Right lobe of liver (tissue), 6 donors: ENCODE measurements at regions not wholly inside any gene's neighbourhood (a gene's known extent, or its start where the extent isn't known, plus 50 kb on each side); places are given as distances from the start of the nearest gene placed in this dataset.
A peak's percentile ranks its signal among the peaks of the same experiment; 100 is the strongest.

Experiments used
- ATAC-seq, 4 donors: fragments of 200-7000 bp; cut with Tn5 transposase; one replicate each; pipeline ENCODE4 v1.9.1; 2020; ENCODE audit warnings: mild to moderate bottlenecking in 4 of 4, moderate library complexity in 4 of 4
- DNase-seq, 3 donors: peaks; one replicate each; pipeline ENCODE4 v3.0.0-alpha.2; 2020
- H3K27ac ChIP-seq, 3 donors: fragments of 200-600 bp; one replicate each; pipeline ENCODE4 v1.8.0; 2022
- H3K27me3 ChIP-seq, 2 donors: fragments of 200-600 bp; one replicate each; pipeline ENCODE4 v1.8.0; 2022
- H3K36me3 ChIP-seq, 4 donors: fragments of 200-600 bp; sonication (generic) in 1 of 4; one replicate each; pipeline versions ENCODE4 v1.5.1 to v1.8.0; 2017 to 2022; ENCODE audit warnings: control low read depth in 1 of 4
- H3K4me1 ChIP-seq, 4 donors: fragments of 200-600 bp; sonication (generic) in 1 of 4; one replicate each; pipeline versions ENCODE4 v1.5.1 to v1.8.0; 2017 to 2022; ENCODE audit warnings: control low read depth in 1 of 4
- H3K4me3 ChIP-seq, 3 donors: fragments of 200-600 bp; one replicate each; pipeline ENCODE4 v1.8.0; 2022
- H3K9me3 ChIP-seq, 4 donors: fragments of 200-600 bp; sonication (generic) in 1 of 4; one replicate each; pipeline versions ENCODE4 v1.5.1 to v1.8.0; 2017 to 2022; ENCODE audit warnings: control low read depth in 1 of 4
- CTCF ChIP-seq, 4 donors: fragments of 200-600 bp in 3 of 4; fragments of 450-650 bp in 1 of 4; IDR thresholded peaks; one replicate each; pipeline versions ENCODE4 v1.5.1 to v1.8.0; 2016 to 2022; ENCODE audit warnings: antibody characterized with exemption in 4 of 4, mild to moderate bottlenecking in 2 of 4
- POLR2A ChIP-seq: fragments of 450-650 bp; IDR thresholded peaks from one replicate; pipeline ENCODE4 v1.6.1; 2017; ENCODE audit warnings: antibody characterized with exemption, mild to moderate bottlenecking
- WGBS: methylation state at CpG from one replicate; pipeline ENCODE4 v1.1.6; 2018; ENCODE audit warnings: low coverage, low lambda C conversion rate; ENCODE audit not compliant: insufficient coverage; ENCODE audit errors: missing lambda C conversion rate; 5-methylcytosine and 5-hydroxymethylcytosine counted together
- intact Hi-C, 2 donors: fragments of 100-400 bp; cut with DNase I; formaldehyde crosslinking; loops; one replicate each; pipeline versions ENCODE4 v1.11.2 to v1.14.1; 2022
- donor health status: DM: no; HTN: yes; CAD: no.
- donor health status: DM: no; HTN: no; CAD: no.
- donor health status: DM: no; HTN: no; CAD: no.
- donor health status: DM: no; HTN: yes; CAD: no.
- donor health status: DM: no; HTN: yes; CAD: no.

GRCh38 chr4:114052227-114052626, 72.8 kb upstream of the ARSJ start:
- TF ChIP-seq CTCF (IDR thresholded peaks at IDR 0.05) (no peak), POLR2A (no peak)

GRCh38 chr4:114056599-114056998, 77.2 kb upstream of the ARSJ start:
- no peak for ATAC-seq
- TF ChIP-seq POLR2A (no peak), CTCF (IDR thresholded peaks at IDR 0.05) (no peak)
- H3K27me3 ChIP-seq: no peaks in the 10 kb centered on the region
- WGBS: 80% methylated on average over 5 of the region's 5 CpGs
- DNase-seq: no peak
- no peak overlapping the region for H3K27ac ChIP-seq
- H3K4me1 ChIP-seq: no peaks in the 10 kb centered on the region
- H3K4me3 ChIP-seq: no peak overlapping the region
- no peaks in the 10 kb centered on the region for H3K9me3 ChIP-seq
- intact Hi-C loops: no loop called here
- no peaks in the 10 kb centered on the region for H3K36me3 ChIP-seq

More at GRCh38 chr4:114052227-114052626, 72.8 kb upstream of the ARSJ start:
- no peaks in the 10 kb centered on the region for H3K9me3 ChIP-seq
- 96% methylated on average over 4 of the region's 4 CpGs for WGBS
- no peak overlapping the region for H3K4me3 ChIP-seq
- DNase-seq (no peak), ATAC-seq (no peak)
- intact Hi-C loops: no loop called here
- H3K4me1 ChIP-seq: no peaks in the 10 kb centered on the region
- no peaks in the 10 kb centered on the region for H3K36me3 ChIP-seq
- H3K27me3 ChIP-seq: no peaks in the 10 kb centered on the region
- no peak overlapping the region for H3K27ac ChIP-seq

- H3K27ac ChIP-seq: peak overlapping the region in 1 of 3 donors; percentile 13
- H3K36me3 ChIP-seq: no peaks in the 10 kb centered on the region
- TF ChIP-seq CTCF (IDR thresholded peaks at IDR 0.05): peak in 1 of 4 donors; percentile 24
- no peak for TF ChIP-seq POLR2A
- no peak overlapping the region for H3K4me3 ChIP-seq
- H3K9me3 ChIP-seq: no peaks in the 10 kb centered on the region
- no peaks in the 10 kb centered on the region for H3K4me1 ChIP-seq
- intact Hi-C loops: no loop called here
- WGBS: 15% methylated on average over 2 of the region's 2 CpGs
- DNase-seq (no peak), ATAC-seq (peak; percentile 97 to 100 (median 99))
- no peaks in the 10 kb centered on the region for H3K27me3 ChIP-seq
Measured at GRCh38 chr4:114057746-114058145, 78.3 kb upstream of the ARSJ start.

- no peak for DNase-seq
- H3K27ac ChIP-seq: no peak overlapping the region
- ATAC-seq: no peak
- intact Hi-C loops: no loop called here
- no peaks in the 10 kb centered on the region for H3K9me3 ChIP-seq
- H3K36me3 ChIP-seq: no peaks in the 10 kb centered on the region
- H3K4me1 ChIP-seq: no peaks in the 10 kb centered on the region
- TF ChIP-seq CTCF (IDR thresholded peaks at IDR 0.05) (no peak), POLR2A (no peak)
- H3K4me3 ChIP-seq: no peak overlapping the region
- H3K27me3 ChIP-seq: no peaks in the 10 kb centered on the region
- WGBS: 82% methylated on average over 1 of the region's 1 CpG
Measured at GRCh38 chr4:114062499-114062898, 83.1 kb upstream of the ARSJ start.

GRCh38 chr4:114072781-114073180, 93.3 kb upstream of the ARSJ start:
- intact Hi-C loops: no loop called here
- no peaks in the 10 kb centered on the region for H3K4me1 ChIP-seq
- DNase-seq (no peak), ATAC-seq (no peak)
- TF ChIP-seq POLR2A (no peak), CTCF (IDR thresholded peaks at IDR 0.05) (no peak)
- H3K36me3 ChIP-seq: no peaks in the 10 kb centered on the region
- H3K27ac ChIP-seq: no peak overlapping the region
- no peak overlapping the region for H3K4me3 ChIP-seq
- 50% methylated on average over 1 of the region's 1 CpG for WGBS
- no peaks in the 10 kb centered on the region for H3K27me3 ChIP-seq
- H3K9me3 ChIP-seq: no peaks in the 10 kb centered on the region
